Glutamatergic neuron (in vitro differentiated cells): ENCODE measurements at regions not wholly inside any gene's neighbourhood (a gene's known extent, or its start where the extent isn't known, plus 50 kb on each side); places are given as distances from the start of the nearest gene placed in this dataset.

Experiments
- DNase-seq: peaks from one replicate; pipeline ENCODE4 v3.0.0; 2022
- H3K27ac Mint-ChIP-seq: one replicate; pipeline ENCODE4 v1.8.0; 2020; ENCODE audit warnings: mild to moderate bottlenecking, mixed read lengths, inconsistent platforms; ENCODE audit not compliant: unreplicated experiment
- H3K27me3 Mint-ChIP-seq: one replicate; pipeline ENCODE4 v1.8.0; 2020; ENCODE audit warnings: mild to moderate bottlenecking, moderate library complexity, mixed read lengths, inconsistent platforms; ENCODE audit not compliant: unreplicated experiment
- H3K36me3 Mint-ChIP-seq: one replicate; pipeline ENCODE4 v1.8.0; 2020; ENCODE audit warnings: mild to moderate bottlenecking, mixed read lengths, inconsistent platforms; ENCODE audit not compliant: unreplicated experiment
- H3K4me1 Mint-ChIP-seq: one replicate; pipeline ENCODE4 v1.8.0; 2020; ENCODE audit warnings: mild to moderate bottlenecking, low read depth, mixed read lengths, inconsistent platforms; ENCODE audit not compliant: unreplicated experiment
- H3K4me3 Mint-ChIP-seq: one replicate; pipeline ENCODE4 v1.8.0; 2020; ENCODE audit warnings: mild to moderate bottlenecking, mixed read lengths, inconsistent platforms; ENCODE audit not compliant: unreplicated experiment
- H3K9me3 Mint-ChIP-seq: one replicate; pipeline ENCODE4 v1.8.0; 2020; ENCODE audit warnings: mild to moderate bottlenecking, moderate library complexity, mixed read lengths, inconsistent platforms; ENCODE audit not compliant: unreplicated experiment
- TF ChIP-seq, protein P1 (sequence below): fragments of 200-600 bp; sonication (generic); IDR thresholded peaks from one replicate; pipeline ENCODE4 v1.5.0; 2021; ENCODE audit not compliant: partially characterized antibody, unreplicated experiment

GRCh38 chr5:163813900-163814299, 308.5 kb downstream of the MAT2B start:
- DNase-seq = no peak
- peaks cover under 1% of the 10 kb centered on the region for H3K27me3 Mint-ChIP-seq

GRCh38 chr5:163815240-163815791, 309.9 kb downstream of the MAT2B start:
- H3K36me3 Mint-ChIP-seq = peaks cover 14% of the 10 kb centered on the region
- DNase-seq = no peak

More at GRCh38 chr5:163813900-163814299, 308.5 kb downstream of the MAT2B start:
- H3K4me1 Mint-ChIP-seq = peaks cover 24% of the 10 kb centered on the region
- H3K36me3 Mint-ChIP-seq = peaks cover 14% of the 10 kb centered on the region
- H3K9me3 Mint-ChIP-seq = peaks cover 2% of the 10 kb centered on the region
- H3K4me3 Mint-ChIP-seq = no peak overlapping the region
- TF ChIP-seq, protein P1, sequence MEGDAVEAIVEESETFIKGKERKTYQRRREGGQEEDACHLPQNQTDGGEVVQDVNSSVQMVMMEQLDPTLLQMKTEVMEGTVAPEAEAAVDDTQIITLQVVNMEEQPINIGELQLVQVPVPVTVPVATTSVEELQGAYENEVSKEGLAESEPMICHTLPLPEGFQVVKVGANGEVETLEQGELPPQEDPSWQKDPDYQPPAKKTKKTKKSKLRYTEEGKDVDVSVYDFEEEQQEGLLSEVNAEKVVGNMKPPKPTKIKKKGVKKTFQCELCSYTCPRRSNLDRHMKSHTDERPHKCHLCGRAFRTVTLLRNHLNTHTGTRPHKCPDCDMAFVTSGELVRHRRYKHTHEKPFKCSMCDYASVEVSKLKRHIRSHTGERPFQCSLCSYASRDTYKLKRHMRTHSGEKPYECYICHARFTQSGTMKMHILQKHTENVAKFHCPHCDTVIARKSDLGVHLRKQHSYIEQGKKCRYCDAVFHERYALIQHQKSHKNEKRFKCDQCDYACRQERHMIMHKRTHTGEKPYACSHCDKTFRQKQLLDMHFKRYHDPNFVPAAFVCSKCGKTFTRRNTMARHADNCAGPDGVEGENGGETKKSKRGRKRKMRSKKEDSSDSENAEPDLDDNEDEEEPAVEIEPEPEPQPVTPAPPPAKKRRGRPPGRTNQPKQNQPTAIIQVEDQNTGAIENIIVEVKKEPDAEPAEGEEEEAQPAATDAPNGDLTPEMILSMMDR = no peak
- H3K27ac Mint-ChIP-seq = no peak overlapping the region

GRCh38 chr5:163821142-163821541, 315.7 kb downstream of the MAT2B start:
- Mint-ChIP-seq H3K36me3 (peaks cover 25% of the 10 kb centered on the region), H3K4me3 (no peak overlapping the region), H3K27ac (no peak overlapping the region), H3K27me3 (peaks cover 6% of the 10 kb centered on the region), H3K9me3 (peaks cover 5% of the 10 kb centered on the region), H3K4me1 (no peaks in the 10 kb centered on the region)
- DNase-seq = no peak
- TF ChIP-seq, protein P1 = no peak

More at GRCh38 chr5:163815240-163815791, 309.9 kb downstream of the MAT2B start:
- Mint-ChIP-seq H3K27ac (no peak overlapping the region), H3K9me3 (peaks cover 2% of the 10 kb centered on the region), H3K4me3 (no peak overlapping the region), H3K27me3 (peaks cover 2% of the 10 kb centered on the region), H3K4me1 (peaks cover 20% of the 10 kb centered on the region)
- TF ChIP-seq, protein P1 = no peak

- TF ChIP-seq, protein P1 = no peak
- Mint-ChIP-seq H3K9me3 (peaks cover 5% of the 10 kb centered on the region), H3K27ac (no peak overlapping the region), H3K4me3 (no peak overlapping the region), H3K4me1 (no peaks in the 10 kb centered on the region), H3K27me3 (peaks cover 6% of the 10 kb centered on the region), H3K36me3 (peaks cover 21% of the 10 kb centered on the region)
- DNase-seq = no peak
Measured at GRCh38 chr5:163822548-163822947, 317.1 kb downstream of the MAT2B start.

- H3K4me1 Mint-ChIP-seq = no peaks in the 10 kb centered on the region
- peaks cover 11% of the 10 kb centered on the region for H3K36me3 Mint-ChIP-seq
- H3K27me3 Mint-ChIP-seq = peaks cover 4% of the 10 kb centered on the region
- H3K27ac Mint-ChIP-seq = no peak overlapping the region
- H3K9me3 Mint-ChIP-seq = peaks cover 5% of the 10 kb centered on the region
- TF ChIP-seq, protein P1 = no peak
- no peak for DNase-seq
- H3K4me3 Mint-ChIP-seq = no peak overlapping the region
Measured at GRCh38 chr5:163825661-163826060, 320.2 kb downstream of the MAT2B start.
